ENCODE measurements at regions not wholly inside any gene's neighbourhood (a gene's known extent, or its start where the extent isn't known, plus 50 kb on each side); places are given as distances from the start of the nearest gene placed in this dataset.

- no peak for FAIRE-seq
- no peak for TF ChIP-seq POLR2A (IDR thresholded peaks at IDR 0.05; ENCODE audit: low read depth, low read length)
- DNase-seq (ENCODE audit: insufficient read length, low spot score), result no peak
Measured at GRCh38 chr5:124560370-124560769, 186.1 kb downstream of the ZNF608 start.

GRCh38 chr5:124557761-124558160, 188.7 kb downstream of the ZNF608 start:
- FAIRE-seq (no peak), DNase-seq (ENCODE audit: insufficient read length, low spot score) (no peak)
- TF ChIP-seq POLR2A (IDR thresholded peaks at IDR 0.05; ENCODE audit: low read depth, low read length), result no peak

- no peak for DNase-seq (ENCODE audit: insufficient read length, low spot score)
- no peak for FAIRE-seq
- no peak for TF ChIP-seq POLR2A (IDR thresholded peaks at IDR 0.05; ENCODE audit: low read depth, low read length)
Measured at GRCh38 chr5:124554746-124555578, 191.5 kb downstream of the ZNF608 start.

- no peak for DNase-seq (ENCODE audit: insufficient read length, low spot score)
- no peak for FAIRE-seq
Measured at GRCh38 chr5:124553911-124554310, 192.5 kb downstream of the ZNF608 start.

GRCh38 chr5:124552526-124552925, 193.9 kb downstream of the ZNF608 start:
- DNase-seq (ENCODE audit: insufficient read length, low spot score) (no peak), FAIRE-seq (no peak)
- TF ChIP-seq POLR2A (IDR thresholded peaks at IDR 0.05; ENCODE audit: low read depth, low read length), result no peak

More at GRCh38 chr5:124553911-124554310, 192.5 kb downstream of the ZNF608 start:
- TF ChIP-seq POLR2A (IDR thresholded peaks at IDR 0.05; ENCODE audit: low read depth, low read length), result no peak

GRCh38 chr5:124551939-124552279, 194.5 kb downstream of the ZNF608 start:
- TF ChIP-seq POLR2A (IDR thresholded peaks at IDR 0.05; ENCODE audit: low read depth, low read length), result no peak
- DNase-seq (ENCODE audit: insufficient read length, low spot score) (no peak), FAIRE-seq (no peak)

GRCh38 chr5:124550731-124551130, 195.7 kb downstream of the ZNF608 start:
- FAIRE-seq (no peak), DNase-seq (ENCODE audit: insufficient read length, low spot score) (no peak)
- no peak for TF ChIP-seq POLR2A (IDR thresholded peaks at IDR 0.05; ENCODE audit: low read depth, low read length)

- DNase-seq (ENCODE audit: insufficient read length, low spot score), result no peak
- no peak for TF ChIP-seq POLR2A (IDR thresholded peaks at IDR 0.05; ENCODE audit: low read depth, low read length)
- FAIRE-seq, result no peak
Measured at GRCh38 chr5:124549891-124550436, 196.5 kb downstream of the ZNF608 start.

- no peak for TF ChIP-seq POLR2A (IDR thresholded peaks at IDR 0.05; ENCODE audit: low read depth, low read length)
- DNase-seq (ENCODE audit: insufficient read length, low spot score), result peak; percentile 3
- FAIRE-seq, result no peak
Measured at GRCh38 chr5:124546643-124547042, 199.8 kb downstream of the ZNF608 start.

GRCh38 chr5:124544366-124545055, 201.9 kb downstream of the ZNF608 start:
- DNase-seq (ENCODE audit: insufficient read length, low spot score), result no peak
- no peak for FAIRE-seq
- no peak for TF ChIP-seq POLR2A (IDR thresholded peaks at IDR 0.05; ENCODE audit: low read depth, low read length)

- DNase-seq (ENCODE audit: insufficient read length, low spot score) (no peak), FAIRE-seq (no peak)
- TF ChIP-seq POLR2A (IDR thresholded peaks at IDR 0.05; ENCODE audit: low read depth, low read length), result no peak
Measured at GRCh38 chr5:124538931-124539330, 207.5 kb downstream of the ZNF608 start.

GRCh38 chr5:124538191-124538590, 208.2 kb downstream of the ZNF608 start:
- no peak for TF ChIP-seq POLR2A (IDR thresholded peaks at IDR 0.05; ENCODE audit: low read depth, low read length)
- FAIRE-seq, result no peak
- DNase-seq (ENCODE audit: insufficient read length, low spot score), result no peak

GRCh38 chr5:124537522-124537921, 208.9 kb downstream of the ZNF608 start:
- DNase-seq (ENCODE audit: insufficient read length, low spot score) (no peak), FAIRE-seq (no peak)
- no peak for TF ChIP-seq POLR2A (IDR thresholded peaks at IDR 0.05; ENCODE audit: low read depth, low read length)

- DNase-seq (ENCODE audit: insufficient read length, low spot score) (no peak), FAIRE-seq (no peak)
- TF ChIP-seq POLR2A (IDR thresholded peaks at IDR 0.05; ENCODE audit: low read depth, low read length), result no peak
Measured at GRCh38 chr5:124537107-124537506, 209.3 kb downstream of the ZNF608 start.

- DNase-seq (ENCODE audit: insufficient read length, low spot score) (no peak), FAIRE-seq (no peak)
- TF ChIP-seq POLR2A (IDR thresholded peaks at IDR 0.05; ENCODE audit: low read depth, low read length), result no peak
Measured at GRCh38 chr5:124536333-124536732, 210.1 kb downstream of the ZNF608 start.
